Endothelial cell of umbilical vein (primary cell): ENCODE measurements at regions not wholly inside any gene's neighbourhood (a gene's known extent, or its start where the extent isn't known, plus 50 kb on each side); places are given as distances from the start of the nearest gene placed in this dataset.

Experiments used
- BruUV-seq: library from RNA; stranded (reverse); fragments of 400-500 nt; replicated peaks from 2 replicates; lab custom pipeline; 2021; lab: Mats Ljungman, UMichigan
- CTCF ChIA-PET: fragments of 300-600, 350-600 bp; sonication (Branson Sonifier 250); formaldehyde crosslinking; loops from one replicate; lab custom pipeline; 2021; ENCODE audit warnings: antibody characterized with exemption, inconsistent platforms; lab: Charles Lee
- POLR2A ChIA-PET: fragments of 300-600, 350-600 bp; sonication (Branson Sonifier 250); formaldehyde crosslinking; loops from one replicate; lab custom pipeline; 2021; ENCODE audit warnings: antibody characterized with exemption, inconsistent platforms; lab: Charles Lee
- DNase-seq: peaks from one replicate; pipeline ENCODE4 v3.0.0-alpha.2; 2011; ENCODE audit warnings: low read depth, low spot score
- FAIRE-seq: peaks from 2 replicates; lab custom pipeline; 2011; peaks lifted over from hg19 to GRCh38; lab: Jason Lieb, UNC
- H2AFZ ChIP-seq: 2 replicates; pipeline ENCODE4 v1.6.0; 2012; ENCODE audit warnings: low read depth, low read length, control low read depth, inconsistent platforms
- H3K27ac ChIP-seq: 2 replicates; pipeline ENCODE4 v1.5.1; 2011; ENCODE audit warnings: low read depth, mild to moderate bottlenecking, control low read depth, low read length, moderate library complexity; ENCODE audit not compliant: insufficient read depth
- H3K27me3 ChIP-seq, 2 experiments: 2 replicates each; pipeline versions ENCODE4 v1.6.0 to v1.6.1; 2011; ENCODE audit warnings: low read length in 2 of 2, mixed read lengths in 1 of 2; ENCODE audit not compliant: control insufficient read depth in 2 of 2, insufficient read depth in 2 of 2
- H3K36me3 ChIP-seq, 2 experiments: 2 replicates in 1 of 2; 3 replicates in 1 of 2; pipeline ENCODE4 v1.5.1; 2011; ENCODE audit warnings: low read length in 2 of 2, mild to moderate bottlenecking in 1 of 2, moderate library complexity in 1 of 2; ENCODE audit not compliant: control insufficient read depth in 2 of 2, insufficient read depth in 2 of 2; ENCODE audit errors: extremely low read depth in 1 of 2
- H3K4me1 ChIP-seq: 3 replicates; pipeline ENCODE4 v1.5.1; 2011; ENCODE audit warnings: mild to moderate bottlenecking, low read length; ENCODE audit not compliant: control insufficient read depth, insufficient read depth; ENCODE audit errors: extremely low read depth
- H3K4me2 ChIP-seq: 2 replicates; pipeline ENCODE4 v1.6.1; 2011; ENCODE audit warnings: low read length, control low read depth, mixed read lengths; ENCODE audit not compliant: insufficient read depth
- H3K4me3 ChIP-seq, 3 experiments: fragments of 200-600 bp in 1 of 3; sonication (generic), shearing (Covaris generic) in 1 of 3; replicated peaks in 1 of 3; 2 replicates each; pipeline ENCODE4 v1.5.1; 2011 to 2016; ENCODE audit warnings: control low read depth in 3 of 3, low read length in 3 of 3, mild to moderate bottlenecking in 2 of 3, inconsistent platforms in 1 of 3, low read depth in 1 of 3, moderate library complexity in 1 of 3; ENCODE audit not compliant: insufficient read depth in 1 of 3
- H3K79me2 ChIP-seq: 2 replicates; pipeline ENCODE4 v1.6.0; 2012; ENCODE audit warnings: low read length, inconsistent platforms; ENCODE audit not compliant: control insufficient read depth, insufficient read depth
- H3K9ac ChIP-seq: replicated peaks from 2 replicates; pipeline ENCODE3; 2011; ENCODE audit warnings: low read length, control low read depth; ENCODE audit not compliant: insufficient read depth; ENCODE audit errors: extremely low read depth
- H3K9me1 ChIP-seq: replicated peaks from 3 replicates; pipeline ENCODE4 v1.6.0; 2011; ENCODE audit warnings: mild to moderate bottlenecking, low read length; ENCODE audit not compliant: control insufficient read depth, insufficient read depth; ENCODE audit errors: extremely low read depth
- H3K9me3 ChIP-seq: replicated peaks from 2 replicates; pipeline ENCODE4 v1.5.1; 2012; ENCODE audit warnings: low read length, inconsistent platforms; ENCODE audit not compliant: control insufficient read depth, insufficient read depth
- H4K20me1 ChIP-seq: replicated peaks from 2 replicates; pipeline ENCODE3; 2011; ENCODE audit warnings: mild to moderate bottlenecking, low read length; ENCODE audit not compliant: control insufficient read depth, insufficient read depth; ENCODE audit errors: extremely low read depth
- EZH2 ChIP-seq: IDR thresholded peaks from 2 replicates; pipeline ENCODE4 v1.6.1; 2012; ENCODE audit warnings: borderline replicate concordance, low read depth, mild to moderate bottlenecking, moderate library complexity, low read length, inconsistent platforms; ENCODE audit not compliant: severe bottlenecking
- FOS ChIP-seq: IDR thresholded peaks from 2 replicates; pipeline ENCODE4 v1.6.1; 2011; ENCODE audit warnings: mild to moderate bottlenecking, low read length, moderate library complexity, borderline replicate concordance; ENCODE audit not compliant: insufficient read depth
- POLR2A ChIP-seq: IDR thresholded peaks from 2 replicates; pipeline ENCODE4 v1.6.1; 2012; ENCODE audit warnings: low read depth, mild to moderate bottlenecking, control low read depth, low read length
- POLR2AphosphoS5 ChIP-seq: IDR thresholded peaks from 2 replicates; pipeline ENCODE4 v1.6.1; 2012; ENCODE audit warnings: low read depth, mild to moderate bottlenecking, control low read depth, low read length, moderate library complexity; ENCODE audit not compliant: insufficient read depth
- dilution Hi-C: fragments of 300-500 bp; cut with MboI; formaldehyde crosslinking; loops from one replicate; pipeline ENCODE4 v1.15.0; 2019; ENCODE audit warnings: low sequenced_read_pairs; ENCODE audit not compliant: extremely low pct_ligation_motif_present
- intact Hi-C: fragments of 100-400 bp; cut with micrococcal nuclease; formaldehyde crosslinking; loops from one replicate; pipeline ENCODE4 v1.10.0; 2022
- TF ChIP-seq, protein P1 (sequence below), 2 donors: IDR thresholded peaks; 1 replicate in 1 of 2; 2 replicates in 1 of 2; pipeline ENCODE4 v1.5.1; 2011; ENCODE audit warnings: low read length in 2 of 2, mild to moderate bottlenecking in 2 of 2, moderate library complexity in 2 of 2, control low read depth in 1 of 2, inconsistent platforms in 1 of 2, low read depth in 1 of 2; ENCODE audit not compliant: insufficient read depth in 1 of 2; ENCODE audit errors: extremely low read depth in 1 of 2

DNA sequence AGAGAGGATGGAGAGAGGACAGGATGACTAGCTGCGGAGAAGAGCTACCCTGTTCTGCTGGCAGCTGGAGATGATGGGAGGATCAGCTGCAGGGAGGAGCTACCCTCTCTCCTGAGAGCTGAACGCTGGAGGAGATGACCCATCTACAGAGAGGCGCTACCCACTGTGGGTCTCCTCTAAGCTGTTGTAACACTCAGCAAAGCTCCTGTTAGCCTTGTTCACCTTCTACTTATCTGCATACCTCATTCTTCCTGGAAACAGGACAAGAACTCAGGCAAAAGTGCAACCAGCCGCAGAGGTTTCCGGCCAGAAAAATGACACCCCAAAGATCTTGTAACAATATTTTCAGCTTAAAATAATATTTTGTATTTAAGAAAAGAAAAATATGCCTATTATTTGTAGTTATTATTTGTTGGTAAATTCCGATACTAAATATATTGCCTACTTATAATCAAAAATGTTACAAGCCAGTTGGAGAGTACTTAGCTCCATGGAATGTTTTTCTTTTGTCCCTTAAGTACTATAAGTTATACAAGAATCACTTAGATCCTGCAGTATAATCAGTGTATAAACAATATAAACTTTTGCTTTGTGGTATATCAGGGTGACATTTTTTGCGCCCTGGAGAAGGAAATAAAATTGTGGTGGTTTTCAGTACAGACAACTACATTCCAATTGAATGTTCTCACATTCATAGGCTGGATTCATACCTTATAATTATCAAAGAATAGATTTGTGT, 1188.0 kb upstream of the CADM2 start:
- no peaks in the 10 kb centered on the region for H3K79me2 ChIP-seq
- dilution Hi-C loops = no loop called here
- FAIRE-seq (no peak), DNase-seq (no peak)
- intact Hi-C loops = no loop called here
- no peak overlapping the region for H2AFZ ChIP-seq
- ChIA-PET CTCF (no interaction called here), POLR2A (no interaction called here)
- H3K9me1 ChIP-seq = no peaks in the 10 kb centered on the region
- no peaks in the 10 kb centered on the region for H3K27me3 ChIP-seq
- no peak for TF ChIP-seq EZH2
- TF ChIP-seq FOS = no peak
- no peak for TF ChIP-seq POLR2A
- TF ChIP-seq POLR2AphosphoS5 = no peak
- TF ChIP-seq, protein P1, sequence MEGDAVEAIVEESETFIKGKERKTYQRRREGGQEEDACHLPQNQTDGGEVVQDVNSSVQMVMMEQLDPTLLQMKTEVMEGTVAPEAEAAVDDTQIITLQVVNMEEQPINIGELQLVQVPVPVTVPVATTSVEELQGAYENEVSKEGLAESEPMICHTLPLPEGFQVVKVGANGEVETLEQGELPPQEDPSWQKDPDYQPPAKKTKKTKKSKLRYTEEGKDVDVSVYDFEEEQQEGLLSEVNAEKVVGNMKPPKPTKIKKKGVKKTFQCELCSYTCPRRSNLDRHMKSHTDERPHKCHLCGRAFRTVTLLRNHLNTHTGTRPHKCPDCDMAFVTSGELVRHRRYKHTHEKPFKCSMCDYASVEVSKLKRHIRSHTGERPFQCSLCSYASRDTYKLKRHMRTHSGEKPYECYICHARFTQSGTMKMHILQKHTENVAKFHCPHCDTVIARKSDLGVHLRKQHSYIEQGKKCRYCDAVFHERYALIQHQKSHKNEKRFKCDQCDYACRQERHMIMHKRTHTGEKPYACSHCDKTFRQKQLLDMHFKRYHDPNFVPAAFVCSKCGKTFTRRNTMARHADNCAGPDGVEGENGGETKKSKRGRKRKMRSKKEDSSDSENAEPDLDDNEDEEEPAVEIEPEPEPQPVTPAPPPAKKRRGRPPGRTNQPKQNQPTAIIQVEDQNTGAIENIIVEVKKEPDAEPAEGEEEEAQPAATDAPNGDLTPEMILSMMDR (IDR thresholded peaks at IDR 0.05; ENCODE audit: extremely low read depth in 1 of 2, insufficient read depth in 1 of 2, low read depth in 1 of 2, low read length in 2 of 2) = no peak
- no peaks in the 10 kb centered on the region for H3K4me1 ChIP-seq
- no peak overlapping the region for H3K4me2 ChIP-seq
- no peak overlapping the region for H3K27ac ChIP-seq
- H3K4me3 ChIP-seq = no peak overlapping the region
- no peaks in the 10 kb centered on the region for H4K20me1 ChIP-seq
- H3K9ac ChIP-seq = no peak overlapping the region
- H3K36me3 ChIP-seq = no peaks in the 10 kb centered on the region
- BruUV-seq = no TSS peak
- no peaks in the 10 kb centered on the region for H3K9me3 ChIP-seq

- no peak overlapping the region for H2AFZ ChIP-seq
- H3K4me2 ChIP-seq = no peak overlapping the region
- H3K27me3 ChIP-seq = no peaks in the 10 kb centered on the region
- CTCF ChIA-PET = no interaction called here
- no peak overlapping the region for H3K9ac ChIP-seq
- FAIRE-seq (no peak), DNase-seq (no peak)
- peaks cover 4% of the 10 kb centered on the region for H3K9me3 ChIP-seq
- no peak overlapping the region for H3K27ac ChIP-seq
- no peaks in the 10 kb centered on the region for H3K79me2 ChIP-seq
- H3K9me1 ChIP-seq = no peaks in the 10 kb centered on the region
- BruUV-seq = no TSS peak
- POLR2A ChIA-PET = no interaction called here
- dilution Hi-C loops (no loop called here), intact Hi-C loops (no loop called here)
- H3K4me3 ChIP-seq = no peak overlapping the region
- TF ChIP-seq POLR2AphosphoS5 = no peak
- no peak for TF ChIP-seq FOS
- H3K36me3 ChIP-seq = no peaks in the 10 kb centered on the region
- H4K20me1 ChIP-seq = no peaks in the 10 kb centered on the region
- H3K4me1 ChIP-seq = no peaks in the 10 kb centered on the region
Measured at GRCh38 chr3:83802801-83803200, 1156.0 kb upstream of the CADM2 start.
